ENCODE measurements at regions not wholly inside any gene's neighbourhood (a gene's known extent, or its start where the extent isn't known, plus 50 kb on each side); places are given as distances from the start of the nearest gene placed in this dataset.

GRCh38 chr16:74078511-74079231 lies 217.9 kb upstream of the PSMD7 start:
- TF ChIP-seq, protein P1, sequence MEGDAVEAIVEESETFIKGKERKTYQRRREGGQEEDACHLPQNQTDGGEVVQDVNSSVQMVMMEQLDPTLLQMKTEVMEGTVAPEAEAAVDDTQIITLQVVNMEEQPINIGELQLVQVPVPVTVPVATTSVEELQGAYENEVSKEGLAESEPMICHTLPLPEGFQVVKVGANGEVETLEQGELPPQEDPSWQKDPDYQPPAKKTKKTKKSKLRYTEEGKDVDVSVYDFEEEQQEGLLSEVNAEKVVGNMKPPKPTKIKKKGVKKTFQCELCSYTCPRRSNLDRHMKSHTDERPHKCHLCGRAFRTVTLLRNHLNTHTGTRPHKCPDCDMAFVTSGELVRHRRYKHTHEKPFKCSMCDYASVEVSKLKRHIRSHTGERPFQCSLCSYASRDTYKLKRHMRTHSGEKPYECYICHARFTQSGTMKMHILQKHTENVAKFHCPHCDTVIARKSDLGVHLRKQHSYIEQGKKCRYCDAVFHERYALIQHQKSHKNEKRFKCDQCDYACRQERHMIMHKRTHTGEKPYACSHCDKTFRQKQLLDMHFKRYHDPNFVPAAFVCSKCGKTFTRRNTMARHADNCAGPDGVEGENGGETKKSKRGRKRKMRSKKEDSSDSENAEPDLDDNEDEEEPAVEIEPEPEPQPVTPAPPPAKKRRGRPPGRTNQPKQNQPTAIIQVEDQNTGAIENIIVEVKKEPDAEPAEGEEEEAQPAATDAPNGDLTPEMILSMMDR (optimal IDR thresholded peaks at IDR 0.05 in 1 of 3, IDR thresholded peaks at IDR 0.05 in 1 of 3, conservative IDR thresholded peaks at IDR 0.05 in 1 of 3; ENCODE audit: extremely low read depth in 1 of 3, insufficient read depth in 2 of 3, low read length in 3 of 3) = no peak
- no peak for TF ChIP-seq EZH2 (IDR thresholded peaks at IDR 0.05; ENCODE audit: low read length)

Measured in keratinocyte (primary cell).